SH-SY5Y (cell line): ENCODE measurements at regions not wholly inside any gene's neighbourhood (a gene's known extent, or its start where the extent isn't known, plus 50 kb on each side); places are given as distances from the start of the nearest gene placed in this dataset.

ENCODE experiments used
- GATA2 ChIP-seq: IDR thresholded peaks from 2 replicates; pipeline ENCODE4 v1.6.1; 2011; ENCODE audit warnings: mild to moderate bottlenecking, low read depth, low read length
- GATA3 ChIP-seq: IDR thresholded peaks from 2 replicates; pipeline ENCODE4 v1.6.1; 2011; ENCODE audit warnings: low read depth, mild to moderate bottlenecking, low read length, moderate library complexity

GRCh38 chr7:155141562-155141961, 71.4 kb downstream of the HTR5A start:
- TF ChIP-seq GATA2 = no peak
- no peak for TF ChIP-seq GATA3
